B cell (primary cell): ENCODE measurements at regions not wholly inside any gene's neighbourhood (a gene's known extent, or its start where the extent isn't known, plus 50 kb on each side); places are given as distances from the start of the nearest gene placed in this dataset.

ENCODE experiments used
- EZH2 ChIP-seq: IDR thresholded peaks from 2 replicates; pipeline ENCODE4 v1.6.1; 2012; ENCODE audit warnings: borderline replicate concordance, low read depth, mild to moderate bottlenecking, moderate library complexity, low read length; ENCODE audit not compliant: insufficient read depth, poor library complexity, severe bottlenecking
- TF ChIP-seq, protein P1 (sequence below): fragments of 200-600 bp; IDR thresholded peaks from one replicate; pipeline ENCODE4 v1.8.0; 2022; ENCODE audit warnings: antibody characterized with exemption, mild to moderate bottlenecking

- TF ChIP-seq, protein P1, sequence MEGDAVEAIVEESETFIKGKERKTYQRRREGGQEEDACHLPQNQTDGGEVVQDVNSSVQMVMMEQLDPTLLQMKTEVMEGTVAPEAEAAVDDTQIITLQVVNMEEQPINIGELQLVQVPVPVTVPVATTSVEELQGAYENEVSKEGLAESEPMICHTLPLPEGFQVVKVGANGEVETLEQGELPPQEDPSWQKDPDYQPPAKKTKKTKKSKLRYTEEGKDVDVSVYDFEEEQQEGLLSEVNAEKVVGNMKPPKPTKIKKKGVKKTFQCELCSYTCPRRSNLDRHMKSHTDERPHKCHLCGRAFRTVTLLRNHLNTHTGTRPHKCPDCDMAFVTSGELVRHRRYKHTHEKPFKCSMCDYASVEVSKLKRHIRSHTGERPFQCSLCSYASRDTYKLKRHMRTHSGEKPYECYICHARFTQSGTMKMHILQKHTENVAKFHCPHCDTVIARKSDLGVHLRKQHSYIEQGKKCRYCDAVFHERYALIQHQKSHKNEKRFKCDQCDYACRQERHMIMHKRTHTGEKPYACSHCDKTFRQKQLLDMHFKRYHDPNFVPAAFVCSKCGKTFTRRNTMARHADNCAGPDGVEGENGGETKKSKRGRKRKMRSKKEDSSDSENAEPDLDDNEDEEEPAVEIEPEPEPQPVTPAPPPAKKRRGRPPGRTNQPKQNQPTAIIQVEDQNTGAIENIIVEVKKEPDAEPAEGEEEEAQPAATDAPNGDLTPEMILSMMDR, result no peak
- TF ChIP-seq EZH2, result no peak
Observed at GRCh38 chr1:88552226-88552625, 131.8 kb upstream of the PKN2 start.
